ENCODE measurements at regions not wholly inside any gene's neighbourhood (a gene's known extent, or its start where the extent isn't known, plus 50 kb on each side); places are given as distances from the start of the nearest gene placed in this dataset.
"Not testable (repeated sequence)": the region's sequence is repeated elsewhere in the genome, so short reads cannot be mapped to it uniquely, and the experiment has no call there.

- not testable (repeated sequence) for H3K4me3 ChIP-seq (ENCODE audit: low read length)
Measured at GRCh38 chr1:228611707-228612106, 123.6 kb upstream of the RHOU start.

GRCh38 chr1:228622002-228622716, 113.1 kb upstream of the RHOU start:
- H3K36me3 ChIP-seq (ENCODE audit: control insufficient read depth, insufficient read depth, low read length); H3K9ac ChIP-seq (ENCODE audit: low read length); H3K4me3 ChIP-seq (ENCODE audit: low read length); H3K4me1 ChIP-seq (ENCODE audit: control insufficient read depth, insufficient read depth, low read length); H3K27me3 ChIP-seq (ENCODE audit: control insufficient read depth, insufficient read depth, low read length); H3K27ac ChIP-seq (ENCODE audit: low read depth, low read length): not testable (repeated sequence)

More at GRCh38 chr1:228611707-228612106, 123.6 kb upstream of the RHOU start:
- not testable (repeated sequence) for H3K27ac ChIP-seq (ENCODE audit: low read depth, low read length); H3K27me3 ChIP-seq (ENCODE audit: control insufficient read depth, insufficient read depth, low read length); H3K9ac ChIP-seq (ENCODE audit: low read length); H3K36me3 ChIP-seq (ENCODE audit: control insufficient read depth, insufficient read depth, low read length); H3K4me1 ChIP-seq (ENCODE audit: control insufficient read depth, insufficient read depth, low read length)

- not testable (repeated sequence) for H3K36me3 ChIP-seq (ENCODE audit: control insufficient read depth, insufficient read depth, low read length); H3K4me3 ChIP-seq (ENCODE audit: low read length); H3K4me1 ChIP-seq (ENCODE audit: control insufficient read depth, insufficient read depth, low read length); H3K27me3 ChIP-seq (ENCODE audit: control insufficient read depth, insufficient read depth, low read length); H3K9ac ChIP-seq (ENCODE audit: low read length); H3K27ac ChIP-seq (ENCODE audit: low read depth, low read length)
Measured at GRCh38 chr1:228626481-228626880, 108.8 kb upstream of the RHOU start.

- H3K27ac ChIP-seq (ENCODE audit: low read depth, low read length); H3K27me3 ChIP-seq (ENCODE audit: control insufficient read depth, insufficient read depth, low read length); H3K9ac ChIP-seq (ENCODE audit: low read length); H3K4me3 ChIP-seq (ENCODE audit: low read length); H3K4me1 ChIP-seq (ENCODE audit: control insufficient read depth, insufficient read depth, low read length); H3K36me3 ChIP-seq (ENCODE audit: control insufficient read depth, insufficient read depth, low read length): not testable (repeated sequence)
Measured at GRCh38 chr1:228632858-228633257, 102.4 kb upstream of the RHOU start.

- H3K27ac ChIP-seq (ENCODE audit: low read depth, low read length); H3K4me3 ChIP-seq (ENCODE audit: low read length): not testable (repeated sequence)
Measured at GRCh38 chr1:228635304-228635703, 100.0 kb upstream of the RHOU start.

GRCh38 chr1:228637529-228637928, 97.8 kb upstream of the RHOU start:
- not testable (repeated sequence) for H3K4me3 ChIP-seq (ENCODE audit: low read length); H3K27ac ChIP-seq (ENCODE audit: low read depth, low read length); H3K36me3 ChIP-seq (ENCODE audit: control insufficient read depth, insufficient read depth, low read length)

More at GRCh38 chr1:228635304-228635703, 100.0 kb upstream of the RHOU start:
- not testable (repeated sequence) for H3K4me1 ChIP-seq (ENCODE audit: control insufficient read depth, insufficient read depth, low read length); H3K9ac ChIP-seq (ENCODE audit: low read length); H3K36me3 ChIP-seq (ENCODE audit: control insufficient read depth, insufficient read depth, low read length); H3K27me3 ChIP-seq (ENCODE audit: control insufficient read depth, insufficient read depth, low read length)

GRCh38 chr1:228646717-228647522, 88.4 kb upstream of the RHOU start:
- no peak overlapping the region for H3K9ac ChIP-seq (ENCODE audit: low read length)

More at GRCh38 chr1:228637529-228637928, 97.8 kb upstream of the RHOU start:
- H3K27me3 ChIP-seq (ENCODE audit: control insufficient read depth, insufficient read depth, low read length); H3K9ac ChIP-seq (ENCODE audit: low read length); H3K4me1 ChIP-seq (ENCODE audit: control insufficient read depth, insufficient read depth, low read length): not testable (repeated sequence)

GRCh38 chr1:228647523-228648444, 87.5 kb upstream of the RHOU start:
- H3K27ac ChIP-seq (ENCODE audit: low read depth, low read length), result no peak overlapping the region
- H3K9ac ChIP-seq (ENCODE audit: low read length), result no peak overlapping the region
- H3K4me3 ChIP-seq (ENCODE audit: low read length), result peak overlapping the region; percentile 74
- H3K36me3 ChIP-seq (ENCODE audit: control insufficient read depth, insufficient read depth, low read length), result no peaks in the 10 kb centered on the region
- H3K27me3 ChIP-seq (ENCODE audit: control insufficient read depth, insufficient read depth, low read length), result peaks cover 36% of the 10 kb centered on the region
- no peaks in the 10 kb centered on the region for H3K4me1 ChIP-seq (ENCODE audit: control insufficient read depth, insufficient read depth, low read length)

More at GRCh38 chr1:228646717-228647522, 88.4 kb upstream of the RHOU start:
- Histone ChIP-seq H3K36me3 (ENCODE audit: control insufficient read depth, insufficient read depth, low read length) (no peaks in the 10 kb centered on the region), H3K27me3 (ENCODE audit: control insufficient read depth, insufficient read depth, low read length) (peaks cover 36% of the 10 kb centered on the region), H3K27ac (ENCODE audit: low read depth, low read length) (no peak overlapping the region), H3K4me1 (ENCODE audit: control insufficient read depth, insufficient read depth, low read length) (no peaks in the 10 kb centered on the region), H3K4me3 (ENCODE audit: low read length) (peak overlapping the region; percentile 74)

- Histone ChIP-seq H3K36me3 (ENCODE audit: control insufficient read depth, insufficient read depth, low read length) (no peaks in the 10 kb centered on the region), H3K4me3 (ENCODE audit: low read length) (no peak overlapping the region), H3K27me3 (ENCODE audit: control insufficient read depth, insufficient read depth, low read length) (peaks cover 39% of the 10 kb centered on the region), H3K27ac (ENCODE audit: low read depth, low read length) (no peak overlapping the region), H3K9ac (ENCODE audit: low read length) (no peak overlapping the region), H3K4me1 (ENCODE audit: control insufficient read depth, insufficient read depth, low read length) (no peaks in the 10 kb centered on the region)
Measured at GRCh38 chr1:228648647-228649383, 86.5 kb upstream of the RHOU start.

- Histone ChIP-seq H3K9ac (ENCODE audit: low read length) (no peak overlapping the region), H3K36me3 (ENCODE audit: control insufficient read depth, insufficient read depth, low read length) (no peaks in the 10 kb centered on the region), H3K4me3 (ENCODE audit: low read length) (no peak overlapping the region), H3K27ac (ENCODE audit: low read depth, low read length) (no peak overlapping the region), H3K27me3 (ENCODE audit: control insufficient read depth, insufficient read depth, low read length) (peaks cover 39% of the 10 kb centered on the region), H3K4me1 (ENCODE audit: control insufficient read depth, insufficient read depth, low read length) (no peaks in the 10 kb centered on the region)
Measured at GRCh38 chr1:228650141-228650540, 85.1 kb upstream of the RHOU start.

- Histone ChIP-seq H3K36me3 (ENCODE audit: control insufficient read depth, insufficient read depth, low read length) (no peaks in the 10 kb centered on the region), H3K9ac (ENCODE audit: low read length) (no peak overlapping the region), H3K27ac (ENCODE audit: low read depth, low read length) (no peak overlapping the region), H3K27me3 (ENCODE audit: control insufficient read depth, insufficient read depth, low read length) (peaks cover 39% of the 10 kb centered on the region), H3K4me3 (ENCODE audit: low read length) (no peak overlapping the region), H3K4me1 (ENCODE audit: control insufficient read depth, insufficient read depth, low read length) (no peaks in the 10 kb centered on the region)
Measured at GRCh38 chr1:228650946-228651345, 84.3 kb upstream of the RHOU start.
